Pulmonary artery endothelial cell (primary cell): ENCODE measurements at regions not wholly inside any gene's neighbourhood (a gene's known extent, or its start where the extent isn't known, plus 50 kb on each side); places are given as distances from the start of the nearest gene placed in this dataset.
"Not testable (repeated sequence)": the region's sequence is repeated elsewhere in the genome, so short reads cannot be mapped to it uniquely, and the experiment has no call there.

ENCODE experiments used
- DNase-seq: peaks from one replicate; pipeline ENCODE4 v3.0.0-alpha.2; 2011; ENCODE audit warnings: low read depth, low spot score

- DNase-seq: no peak
These were observed 614.1 kb upstream of the NECTIN3 start for GRCh38 chr3:110457508-110457907.

- no peak for DNase-seq
These were observed 612.6 kb upstream of the NECTIN3 start for GRCh38 chr3:110459021-110459420.

GRCh38 chr3:110470310-110470709 lies 601.3 kb upstream of the NECTIN3 start:
- DNase-seq: no peak

- DNase-seq: no peak
These were observed 598.2 kb upstream of the NECTIN3 start for GRCh38 chr3:110473405-110473804.

GRCh38 chr3:110474397-110474796 lies 597.2 kb upstream of the NECTIN3 start:
- DNase-seq: no peak

GRCh38 chr3:110478377-110479054 lies 593.1 kb upstream of the NECTIN3 start:
- no peak for DNase-seq

- DNase-seq: no peak
These were observed 591.9 kb upstream of the NECTIN3 start for GRCh38 chr3:110479731-110480130.

- DNase-seq: no peak
These were observed 586.2 kb upstream of the NECTIN3 start for GRCh38 chr3:110485389-110485788.

GRCh38 chr3:110487840-110488239 lies 583.8 kb upstream of the NECTIN3 start:
- DNase-seq: no peak

GRCh38 chr3:110491413-110491812 lies 580.2 kb upstream of the NECTIN3 start:
- DNase-seq: no peak

- no peak for DNase-seq
These were observed 578.7 kb upstream of the NECTIN3 start for GRCh38 chr3:110492876-110493275.

GRCh38 chr3:110493438-110494092 lies 578.1 kb upstream of the NECTIN3 start:
- DNase-seq: no peak

- no peak for DNase-seq
These were observed 577.5 kb upstream of the NECTIN3 start for GRCh38 chr3:110494093-110494490.

GRCh38 chr3:110494728-110495127 lies 576.9 kb upstream of the NECTIN3 start:
- DNase-seq: no peak

GRCh38 chr3:110495201-110495927 lies 576.3 kb upstream of the NECTIN3 start:
- DNase-seq: no peak

GRCh38 chr3:110504401-110504800 lies 567.2 kb upstream of the NECTIN3 start:
- no peak for DNase-seq

GRCh38 chr3:110504901-110505300 lies 566.7 kb upstream of the NECTIN3 start:
- no peak for DNase-seq

- no peak for DNase-seq
These were observed 564.7 kb upstream of the NECTIN3 start for GRCh38 chr3:110506890-110507289.

GRCh38 chr3:110507570-110507969 lies 564.0 kb upstream of the NECTIN3 start:
- not testable (repeated sequence) for DNase-seq

GRCh38 chr3:110512961-110513360 lies 558.7 kb upstream of the NECTIN3 start:
- no peak for DNase-seq

- DNase-seq: no peak
These were observed 553.6 kb upstream of the NECTIN3 start for GRCh38 chr3:110518031-110518430.

GRCh38 chr3:110519071-110519470 lies 552.5 kb upstream of the NECTIN3 start:
- DNase-seq: no peak

GRCh38 chr3:110521019-110521418 lies 550.6 kb upstream of the NECTIN3 start:
- peak; percentile 99 for DNase-seq
